ENCODE measurements at regions not wholly inside any gene's neighbourhood (a gene's known extent, or its start where the extent isn't known, plus 50 kb on each side); places are given as distances from the start of the nearest gene placed in this dataset.

DNA sequence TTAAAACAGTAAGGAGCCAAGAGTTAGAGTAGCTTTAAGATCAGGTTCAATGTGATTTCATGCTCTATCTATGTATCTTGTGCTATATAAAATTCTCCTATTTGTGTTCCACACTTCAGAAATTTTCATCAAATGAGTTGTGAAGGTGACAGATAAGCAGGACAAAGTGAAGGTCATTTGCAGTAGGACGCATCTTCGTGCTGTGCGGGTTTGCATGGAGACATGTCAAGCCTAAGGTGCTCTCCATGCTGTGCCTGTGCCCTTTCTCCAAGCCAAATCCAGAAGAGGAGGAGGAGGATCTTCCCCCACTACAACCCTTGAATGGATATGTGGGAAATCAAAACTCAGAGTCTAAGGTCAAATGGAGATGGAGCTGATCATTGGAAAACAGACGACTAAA is 147.3 kb upstream of the NEDD9 start:
- TF ChIP-seq, protein P1, sequence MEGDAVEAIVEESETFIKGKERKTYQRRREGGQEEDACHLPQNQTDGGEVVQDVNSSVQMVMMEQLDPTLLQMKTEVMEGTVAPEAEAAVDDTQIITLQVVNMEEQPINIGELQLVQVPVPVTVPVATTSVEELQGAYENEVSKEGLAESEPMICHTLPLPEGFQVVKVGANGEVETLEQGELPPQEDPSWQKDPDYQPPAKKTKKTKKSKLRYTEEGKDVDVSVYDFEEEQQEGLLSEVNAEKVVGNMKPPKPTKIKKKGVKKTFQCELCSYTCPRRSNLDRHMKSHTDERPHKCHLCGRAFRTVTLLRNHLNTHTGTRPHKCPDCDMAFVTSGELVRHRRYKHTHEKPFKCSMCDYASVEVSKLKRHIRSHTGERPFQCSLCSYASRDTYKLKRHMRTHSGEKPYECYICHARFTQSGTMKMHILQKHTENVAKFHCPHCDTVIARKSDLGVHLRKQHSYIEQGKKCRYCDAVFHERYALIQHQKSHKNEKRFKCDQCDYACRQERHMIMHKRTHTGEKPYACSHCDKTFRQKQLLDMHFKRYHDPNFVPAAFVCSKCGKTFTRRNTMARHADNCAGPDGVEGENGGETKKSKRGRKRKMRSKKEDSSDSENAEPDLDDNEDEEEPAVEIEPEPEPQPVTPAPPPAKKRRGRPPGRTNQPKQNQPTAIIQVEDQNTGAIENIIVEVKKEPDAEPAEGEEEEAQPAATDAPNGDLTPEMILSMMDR (IDR thresholded peaks at IDR 0.05) = no peak
- TF ChIP-seq POLR2A (IDR thresholded peaks at IDR 0.05) = no peak
